Body of pancreas (tissue), 4 donors: ENCODE measurements at regions not wholly inside any gene's neighbourhood (a gene's known extent, or its start where the extent isn't known, plus 50 kb on each side); places are given as distances from the start of the nearest gene placed in this dataset.

ENCODE experiments used
- POLR2A ChIP-seq, 3 donors: fragments of 450-650 bp; IDR thresholded peaks; one replicate each; pipeline ENCODE4 v1.6.1; 2016; ENCODE audit warnings: antibody characterized with exemption in 3 of 3, mild to moderate bottlenecking in 2 of 3
- TF ChIP-seq, protein P1 (sequence below), 7 experiments: fragments of 450-650 bp in 4 of 7; fragments of 200-600 bp in 3 of 7; sonication (generic) in 3 of 7; IDR thresholded peaks; one replicate each; pipeline ENCODE4 v1.5.1; 2016 to 2019; ENCODE audit warnings: antibody characterized with exemption in 7 of 7

DNA sequence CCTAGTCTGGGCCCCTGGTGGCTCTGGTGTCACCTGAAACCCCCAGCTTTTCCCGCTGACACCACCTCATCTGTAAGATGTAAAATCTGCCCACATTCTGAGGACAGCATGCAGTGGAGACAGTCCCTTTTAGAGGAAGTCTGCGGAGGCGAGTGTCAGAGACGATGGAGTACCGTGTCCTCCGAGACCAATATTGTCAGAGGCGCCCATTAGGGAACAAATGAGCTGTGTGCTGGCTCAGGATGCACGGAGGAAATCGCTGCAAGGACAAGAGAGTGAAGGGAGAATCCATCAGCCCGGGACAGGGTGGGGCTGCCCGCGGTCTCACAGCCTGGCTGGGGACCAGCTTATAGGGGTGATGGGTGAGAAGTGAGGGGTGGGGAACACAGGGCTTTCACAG lies 214.8 kb downstream of the MATN1 start:
- TF ChIP-seq, protein P1, sequence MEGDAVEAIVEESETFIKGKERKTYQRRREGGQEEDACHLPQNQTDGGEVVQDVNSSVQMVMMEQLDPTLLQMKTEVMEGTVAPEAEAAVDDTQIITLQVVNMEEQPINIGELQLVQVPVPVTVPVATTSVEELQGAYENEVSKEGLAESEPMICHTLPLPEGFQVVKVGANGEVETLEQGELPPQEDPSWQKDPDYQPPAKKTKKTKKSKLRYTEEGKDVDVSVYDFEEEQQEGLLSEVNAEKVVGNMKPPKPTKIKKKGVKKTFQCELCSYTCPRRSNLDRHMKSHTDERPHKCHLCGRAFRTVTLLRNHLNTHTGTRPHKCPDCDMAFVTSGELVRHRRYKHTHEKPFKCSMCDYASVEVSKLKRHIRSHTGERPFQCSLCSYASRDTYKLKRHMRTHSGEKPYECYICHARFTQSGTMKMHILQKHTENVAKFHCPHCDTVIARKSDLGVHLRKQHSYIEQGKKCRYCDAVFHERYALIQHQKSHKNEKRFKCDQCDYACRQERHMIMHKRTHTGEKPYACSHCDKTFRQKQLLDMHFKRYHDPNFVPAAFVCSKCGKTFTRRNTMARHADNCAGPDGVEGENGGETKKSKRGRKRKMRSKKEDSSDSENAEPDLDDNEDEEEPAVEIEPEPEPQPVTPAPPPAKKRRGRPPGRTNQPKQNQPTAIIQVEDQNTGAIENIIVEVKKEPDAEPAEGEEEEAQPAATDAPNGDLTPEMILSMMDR (IDR thresholded peaks at IDR 0.05) = no peak
- TF ChIP-seq POLR2A (IDR thresholded peaks at IDR 0.05) = no peak
